Gastrocnemius medialis (tissue), 4 donors: ENCODE measurements at regions not wholly inside any gene's neighbourhood (a gene's known extent, or its start where the extent isn't known, plus 50 kb on each side); places are given as distances from the start of the nearest gene placed in this dataset.

Experiments used
- CTCF ChIP-seq, 5 experiments: fragments of 450-650 bp in 3 of 5; fragments of 200-600 bp in 2 of 5; sonication (generic) in 2 of 5; IDR thresholded peaks in 4 of 5; conservative IDR thresholded peaks in 1 of 5; 1 replicate in 4 of 5; 2 replicates in 1 of 5; pipeline ENCODE4 v1.5.1; 2016 to 2019; ENCODE audit warnings: antibody characterized with exemption in 5 of 5, mild to moderate bottlenecking in 3 of 5, moderate library complexity in 3 of 5
- POLR2A ChIP-seq, 2 donors: fragments of 450-650 bp; IDR thresholded peaks; one replicate each; pipeline ENCODE4 v1.6.1; 2017; ENCODE audit warnings: antibody characterized with exemption in 2 of 2, mild to moderate bottlenecking in 2 of 2, moderate library complexity in 2 of 2

GRCh38 chr7:21221130-21221529 lies 206.8 kb upstream of the SP4 start:
- TF ChIP-seq CTCF (IDR thresholded peaks at IDR 0.05 in 4 of 5, conservative IDR thresholded peaks at IDR 0.05 in 1 of 5), result no peak
- no peak for TF ChIP-seq POLR2A (IDR thresholded peaks at IDR 0.05)
